ENCODE measurements at regions not wholly inside any gene's neighbourhood (a gene's known extent, or its start where the extent isn't known, plus 50 kb on each side); places are given as distances from the start of the nearest gene placed in this dataset.

DNA sequence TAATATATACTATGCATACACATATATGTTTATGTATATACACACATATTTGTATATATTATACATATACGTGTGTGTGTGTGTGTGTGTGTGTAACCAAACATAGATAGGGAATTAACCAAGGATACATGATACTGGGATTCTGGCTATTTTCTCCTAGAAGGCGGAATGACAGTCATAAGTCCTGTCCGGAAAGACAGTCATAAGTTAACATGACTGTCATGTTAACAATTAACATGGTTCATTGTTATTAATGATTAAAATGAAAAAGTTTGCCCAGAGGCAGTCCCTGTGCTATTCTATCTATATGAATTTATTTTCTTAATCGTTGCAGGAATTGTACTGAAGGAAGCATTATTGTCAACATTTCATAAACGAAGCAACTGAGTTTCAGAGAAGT, 450.7 kb upstream of the NXPH2 start:
- no peak for DNase-seq (ENCODE audit: extremely low spot score)
- ChIA-PET CTCF (no interaction called here), POLR2A (no interaction called here)
- no peak for TF ChIP-seq L3MBTL2 (conservative IDR thresholded peaks at IDR 0.05)
- no peak for TF ChIP-seq HDGF (IDR thresholded peaks at IDR 0.05; ENCODE audit: borderline replicate concordance)
- TF ChIP-seq NFRKB (IDR thresholded peaks at IDR 0.05): no peak
- no peak for TF ChIP-seq ZNF384 (IDR thresholded peaks at IDR 0.05)

DNA sequence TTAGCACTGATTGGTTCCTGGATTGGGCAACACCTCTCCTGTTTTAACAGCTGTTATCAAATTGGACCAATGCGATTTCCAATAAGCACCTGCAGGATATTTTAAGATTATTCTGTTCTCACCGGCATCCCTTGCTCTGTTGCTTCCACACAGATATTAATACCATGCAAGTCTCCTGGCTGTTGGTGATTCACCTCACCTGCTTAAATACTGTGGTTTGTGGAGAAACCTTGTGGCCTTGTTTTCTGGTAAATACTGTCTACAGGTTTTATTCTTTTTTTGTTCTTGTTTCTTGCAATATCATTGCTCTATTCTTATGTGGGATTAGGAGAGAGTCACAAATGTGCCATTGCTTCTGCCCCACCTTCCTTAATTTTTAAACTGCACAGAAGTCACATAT, 448.1 kb upstream of the NXPH2 start:
- TF ChIP-seq SP1 (IDR thresholded peaks at IDR 0.05): no peak
- TF ChIP-seq NFRKB (IDR thresholded peaks at IDR 0.05): no peak
- TF ChIP-seq SUZ12 (IDR thresholded peaks at IDR 0.05): no peak
- TF ChIP-seq, protein P1, sequence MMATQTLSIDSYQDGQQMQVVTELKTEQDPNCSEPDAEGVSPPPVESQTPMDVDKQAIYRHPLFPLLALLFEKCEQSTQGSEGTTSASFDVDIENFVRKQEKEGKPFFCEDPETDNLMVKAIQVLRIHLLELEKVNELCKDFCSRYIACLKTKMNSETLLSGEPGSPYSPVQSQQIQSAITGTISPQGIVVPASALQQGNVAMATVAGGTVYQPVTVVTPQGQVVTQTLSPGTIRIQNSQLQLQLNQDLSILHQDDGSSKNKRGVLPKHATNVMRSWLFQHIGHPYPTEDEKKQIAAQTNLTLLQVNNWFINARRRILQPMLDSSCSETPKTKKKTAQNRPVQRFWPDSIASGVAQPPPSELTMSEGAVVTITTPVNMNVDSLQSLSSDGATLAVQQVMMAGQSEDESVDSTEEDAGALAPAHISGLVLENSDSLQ (IDR thresholded peaks at IDR 0.05): no peak
- TF ChIP-seq BHLHE40 (IDR thresholded peaks at IDR 0.05; ENCODE audit: borderline replicate concordance): no peak
- TF ChIP-seq ELF4 (IDR thresholded peaks at IDR 0.05): no peak
- no peak for TF ChIP-seq FOXA1 (IDR thresholded peaks at IDR 0.05)
- no peak for TF ChIP-seq L3MBTL2 (conservative IDR thresholded peaks at IDR 0.05)
- no peak for TF ChIP-seq FOXM1 (IDR thresholded peaks at IDR 0.05; ENCODE audit: borderline replicate concordance)
- no peak for TF ChIP-seq HDGF (IDR thresholded peaks at IDR 0.05; ENCODE audit: borderline replicate concordance)
- no peak for TF ChIP-seq CTBP1 (IDR thresholded peaks at IDR 0.05; ENCODE audit: borderline replicate concordance)
- no peak for TF ChIP-seq ZNF384 (IDR thresholded peaks at IDR 0.05)
- no peak for TF ChIP-seq FOXK2 (IDR thresholded peaks at IDR 0.05)
- no peak for TF ChIP-seq LEF1 (IDR thresholded peaks at IDR 0.05; ENCODE audit: borderline replicate concordance)
- TF ChIP-seq ARNT (IDR thresholded peaks at IDR 0.05): no peak
- no peak for TF ChIP-seq TARDBP (IDR thresholded peaks at IDR 0.05)
- CTCF ChIA-PET: no interaction called here
- no peak for DNase-seq (ENCODE audit: extremely low spot score)
- POLR2A ChIA-PET: no interaction called here

- TF ChIP-seq, protein P1 (IDR thresholded peaks at IDR 0.05): no peak
- no peak for TF ChIP-seq FOXM1 (IDR thresholded peaks at IDR 0.05; ENCODE audit: borderline replicate concordance)
- TF ChIP-seq SP1 (IDR thresholded peaks at IDR 0.05): no peak
- TF ChIP-seq FOXK2 (IDR thresholded peaks at IDR 0.05): no peak
- TF ChIP-seq L3MBTL2 (conservative IDR thresholded peaks at IDR 0.05): no peak
- no peak for TF ChIP-seq BHLHE40 (IDR thresholded peaks at IDR 0.05; ENCODE audit: borderline replicate concordance)
- TF ChIP-seq TARDBP (IDR thresholded peaks at IDR 0.05): no peak
- no peak for TF ChIP-seq ARNT (IDR thresholded peaks at IDR 0.05)
- TF ChIP-seq ELF4 (IDR thresholded peaks at IDR 0.05): no peak
- no peak for TF ChIP-seq CTBP1 (IDR thresholded peaks at IDR 0.05; ENCODE audit: borderline replicate concordance)
- CTCF ChIA-PET: no interaction called here
- POLR2A ChIA-PET: no interaction called here
- no peak for DNase-seq (ENCODE audit: extremely low spot score)
Measured at GRCh38 chr2:139225961-139226360, 445.8 kb upstream of the NXPH2 start.

DNA sequence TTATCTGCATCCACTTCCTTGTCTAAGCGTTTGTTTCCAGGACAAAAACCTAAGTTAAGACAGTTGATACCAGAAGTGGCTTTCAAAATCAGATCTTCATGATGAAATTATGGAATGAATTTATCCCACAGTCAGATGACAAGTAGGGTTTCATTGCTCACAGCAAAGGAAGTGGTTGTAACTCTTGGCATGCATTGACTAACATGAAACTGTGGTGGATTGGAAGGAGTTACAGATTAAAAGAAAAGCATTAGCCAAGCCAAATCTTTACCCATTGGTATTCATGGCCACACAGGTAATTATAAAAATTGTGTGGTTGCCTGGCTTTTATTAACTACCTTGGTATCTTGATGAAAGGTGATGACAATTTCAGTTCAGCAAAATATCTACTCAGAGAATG, 438.0 kb upstream of the NXPH2 start:
- TF ChIP-seq, protein P1 (IDR thresholded peaks at IDR 0.05): no peak
- TF ChIP-seq ARNT (IDR thresholded peaks at IDR 0.05): no peak
- TF ChIP-seq L3MBTL2 (conservative IDR thresholded peaks at IDR 0.05): no peak
- TF ChIP-seq BHLHE40 (IDR thresholded peaks at IDR 0.05; ENCODE audit: borderline replicate concordance): no peak
- no peak for TF ChIP-seq LEF1 (IDR thresholded peaks at IDR 0.05; ENCODE audit: borderline replicate concordance)
- ChIA-PET CTCF (no interaction called here), POLR2A (no interaction called here)
- no peak for DNase-seq (ENCODE audit: extremely low spot score)

DNA sequence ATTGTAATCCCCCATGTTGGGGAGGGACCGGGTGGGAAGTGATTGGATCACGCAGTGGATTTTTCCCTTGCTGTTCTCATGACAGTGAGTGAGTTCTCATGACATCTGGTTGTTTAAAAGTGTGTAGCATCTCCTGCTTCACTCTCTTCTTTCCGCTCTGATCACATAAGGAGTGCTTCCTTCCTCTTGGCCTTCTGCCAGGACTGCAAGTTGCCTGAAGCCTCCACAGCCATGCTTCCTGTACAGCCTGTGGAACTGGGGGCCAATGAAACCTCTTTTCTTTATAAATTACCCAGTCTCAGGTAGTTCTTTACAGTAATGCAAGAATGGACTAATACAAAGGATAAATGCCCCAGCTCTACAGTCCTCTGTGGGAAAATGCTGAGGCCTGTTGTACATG, 437.5 kb upstream of the NXPH2 start:
- no peak for DNase-seq (ENCODE audit: extremely low spot score)
- TF ChIP-seq CTBP1 (IDR thresholded peaks at IDR 0.05; ENCODE audit: borderline replicate concordance): no peak
- no peak for TF ChIP-seq SP1 (IDR thresholded peaks at IDR 0.05)
- TF ChIP-seq LEF1 (IDR thresholded peaks at IDR 0.05; ENCODE audit: borderline replicate concordance): no peak
- TF ChIP-seq BHLHE40 (IDR thresholded peaks at IDR 0.05; ENCODE audit: borderline replicate concordance): no peak
- TF ChIP-seq NFRKB (IDR thresholded peaks at IDR 0.05): no peak
- no peak for TF ChIP-seq TARDBP (IDR thresholded peaks at IDR 0.05)
- TF ChIP-seq ZNF384 (IDR thresholded peaks at IDR 0.05): no peak
- no peak for TF ChIP-seq SUZ12 (IDR thresholded peaks at IDR 0.05)
- TF ChIP-seq ELF4 (IDR thresholded peaks at IDR 0.05): no peak
- no peak for TF ChIP-seq FOXM1 (IDR thresholded peaks at IDR 0.05; ENCODE audit: borderline replicate concordance)
- TF ChIP-seq, protein P1 (IDR thresholded peaks at IDR 0.05): no peak
- no peak for TF ChIP-seq HDGF (IDR thresholded peaks at IDR 0.05; ENCODE audit: borderline replicate concordance)
- no peak for TF ChIP-seq FOXK2 (IDR thresholded peaks at IDR 0.05)
- no peak for TF ChIP-seq L3MBTL2 (conservative IDR thresholded peaks at IDR 0.05)
- no peak for TF ChIP-seq FOXA1 (IDR thresholded peaks at IDR 0.05)
- CTCF ChIA-PET: no interaction called here
- POLR2A ChIA-PET: no interaction called here

- no peak for DNase-seq (ENCODE audit: extremely low spot score)
- TF ChIP-seq HDGF (IDR thresholded peaks at IDR 0.05; ENCODE audit: borderline replicate concordance): no peak
- no peak for TF ChIP-seq FOXK2 (IDR thresholded peaks at IDR 0.05)
- no peak for TF ChIP-seq ZNF384 (IDR thresholded peaks at IDR 0.05)
- TF ChIP-seq CTBP1 (IDR thresholded peaks at IDR 0.05; ENCODE audit: borderline replicate concordance): no peak
- TF ChIP-seq ELF4 (IDR thresholded peaks at IDR 0.05): no peak
- TF ChIP-seq BHLHE40 (IDR thresholded peaks at IDR 0.05; ENCODE audit: borderline replicate concordance): no peak
- no peak for TF ChIP-seq ARNT (IDR thresholded peaks at IDR 0.05)
- TF ChIP-seq NFRKB (IDR thresholded peaks at IDR 0.05): no peak
- no peak for TF ChIP-seq FOXM1 (IDR thresholded peaks at IDR 0.05; ENCODE audit: borderline replicate concordance)
- TF ChIP-seq LEF1 (IDR thresholded peaks at IDR 0.05; ENCODE audit: borderline replicate concordance): no peak
- TF ChIP-seq SUZ12 (IDR thresholded peaks at IDR 0.05): no peak
- no peak for TF ChIP-seq SP1 (IDR thresholded peaks at IDR 0.05)
- TF ChIP-seq, protein P1 (IDR thresholded peaks at IDR 0.05): no peak
- ChIA-PET CTCF (no interaction called here), POLR2A (no interaction called here)
Measured at GRCh38 chr2:139216435-139216834, 436.2 kb upstream of the NXPH2 start.
